AG09319 (cell line): ENCODE measurements at regions not wholly inside any gene's neighbourhood (a gene's known extent, or its start where the extent isn't known, plus 50 kb on each side); places are given as distances from the start of the nearest gene placed in this dataset.
"Not testable (repeated sequence)": the region's sequence is repeated elsewhere in the genome, so short reads cannot be mapped to it uniquely, and the experiment has no call there.

ENCODE experiments used
- DNase-seq: peaks from one replicate; pipeline ENCODE4 v3.0.0-alpha.2; 2010; ENCODE audit warnings: low read depth; ENCODE audit errors: extremely low read depth
- TF ChIP-seq, protein P1 (sequence below): IDR thresholded peaks from 2 replicates; pipeline ENCODE4 v1.5.1; 2011; ENCODE audit warnings: low read depth, mild to moderate bottlenecking, inconsistent platforms, low read length, moderate library complexity

DNA sequence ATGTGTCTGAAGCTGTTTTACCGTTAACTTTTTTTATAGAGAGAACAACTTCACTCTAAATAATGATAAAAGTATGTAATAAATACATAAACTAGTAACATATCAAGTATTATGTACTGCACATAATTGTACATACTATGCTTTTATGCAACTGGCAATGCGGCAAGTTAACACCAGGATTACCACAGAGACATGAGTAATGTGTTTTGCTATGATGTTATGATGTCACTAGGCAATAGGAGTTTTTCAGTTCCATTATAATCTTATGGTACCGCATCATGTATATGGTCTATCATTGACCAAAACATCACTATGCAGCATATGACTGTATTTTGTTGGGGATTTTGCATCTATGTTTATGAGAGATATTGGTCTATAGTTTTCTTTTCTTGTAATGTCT, 326.4 kb upstream of the TARS1 start:
- no peak for DNase-seq
- TF ChIP-seq, protein P1, sequence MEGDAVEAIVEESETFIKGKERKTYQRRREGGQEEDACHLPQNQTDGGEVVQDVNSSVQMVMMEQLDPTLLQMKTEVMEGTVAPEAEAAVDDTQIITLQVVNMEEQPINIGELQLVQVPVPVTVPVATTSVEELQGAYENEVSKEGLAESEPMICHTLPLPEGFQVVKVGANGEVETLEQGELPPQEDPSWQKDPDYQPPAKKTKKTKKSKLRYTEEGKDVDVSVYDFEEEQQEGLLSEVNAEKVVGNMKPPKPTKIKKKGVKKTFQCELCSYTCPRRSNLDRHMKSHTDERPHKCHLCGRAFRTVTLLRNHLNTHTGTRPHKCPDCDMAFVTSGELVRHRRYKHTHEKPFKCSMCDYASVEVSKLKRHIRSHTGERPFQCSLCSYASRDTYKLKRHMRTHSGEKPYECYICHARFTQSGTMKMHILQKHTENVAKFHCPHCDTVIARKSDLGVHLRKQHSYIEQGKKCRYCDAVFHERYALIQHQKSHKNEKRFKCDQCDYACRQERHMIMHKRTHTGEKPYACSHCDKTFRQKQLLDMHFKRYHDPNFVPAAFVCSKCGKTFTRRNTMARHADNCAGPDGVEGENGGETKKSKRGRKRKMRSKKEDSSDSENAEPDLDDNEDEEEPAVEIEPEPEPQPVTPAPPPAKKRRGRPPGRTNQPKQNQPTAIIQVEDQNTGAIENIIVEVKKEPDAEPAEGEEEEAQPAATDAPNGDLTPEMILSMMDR: no peak

GRCh38 chr5:33115467-33115866, 325.3 kb upstream of the TARS1 start:
- TF ChIP-seq, protein P1: no peak
- no peak for DNase-seq

DNA sequence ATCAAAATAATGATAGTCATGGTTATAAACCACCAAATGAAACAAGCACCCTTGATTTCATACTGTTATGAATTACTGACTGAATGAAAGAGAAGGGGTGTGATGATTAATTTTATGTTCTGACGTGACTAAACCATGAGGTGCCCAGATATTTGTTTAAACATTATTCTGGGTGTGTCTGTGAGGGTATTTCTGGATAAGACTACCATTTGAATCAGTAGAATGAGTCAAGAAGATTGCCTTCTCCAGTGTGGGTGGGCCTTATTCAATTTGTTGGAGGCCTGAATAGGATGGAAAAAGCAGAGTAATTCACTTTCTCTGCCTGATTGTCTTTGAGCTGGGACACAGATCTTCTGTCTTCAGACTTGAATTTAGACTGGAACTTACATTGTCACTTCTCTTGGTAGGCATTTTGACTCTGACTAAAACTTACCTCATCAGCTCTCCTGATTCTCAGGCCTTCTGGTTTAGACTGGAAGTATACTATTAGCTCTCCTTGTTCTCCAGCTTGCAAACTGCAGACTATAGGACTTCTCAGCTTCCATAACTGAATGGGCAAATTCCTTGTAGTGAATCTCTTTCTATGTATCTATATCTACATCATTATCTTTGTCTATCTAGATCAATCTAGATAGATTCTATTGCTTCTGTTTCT, 321.9 kb upstream of the TARS1 start:
- TF ChIP-seq, protein P1: no peak
- no peak for DNase-seq

DNA sequence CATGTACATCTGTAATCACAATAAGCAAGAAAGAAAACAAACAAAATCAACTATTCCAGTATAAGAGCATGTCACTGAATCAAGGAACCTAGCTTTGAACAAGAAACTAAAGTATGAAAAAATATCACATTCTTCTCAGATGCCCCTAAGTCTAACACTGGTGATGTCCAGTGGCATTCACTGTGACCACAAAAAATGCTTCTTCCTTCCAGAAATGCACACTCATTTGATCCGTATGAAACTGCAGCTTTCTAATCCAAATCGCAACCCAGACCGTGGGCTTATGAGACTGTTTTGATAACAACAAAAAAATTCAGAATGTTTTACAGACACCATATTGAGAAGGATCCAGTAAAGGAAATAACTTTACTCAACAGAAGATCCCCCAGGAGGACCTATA, 320.1 kb upstream of the TARS1 start:
- no peak for DNase-seq
- TF ChIP-seq, protein P1: no peak

DNA sequence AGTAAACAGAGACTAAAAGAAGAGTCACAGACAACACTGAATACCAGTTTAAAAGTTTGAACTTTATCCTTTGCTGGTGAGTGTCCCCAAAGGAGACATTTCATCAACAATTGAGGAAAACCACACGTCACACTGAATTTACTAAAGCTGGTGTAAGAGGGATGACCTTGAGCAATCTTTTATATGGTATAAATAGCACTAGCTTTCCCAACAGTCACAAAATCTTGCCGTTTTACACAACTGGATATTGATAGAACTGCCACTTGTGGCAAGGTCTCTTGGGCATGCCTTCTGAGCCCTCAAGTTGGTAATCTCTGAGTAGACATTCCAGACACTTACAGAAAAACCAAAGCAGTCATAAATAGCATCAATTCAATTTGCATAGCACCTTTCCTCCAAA, 311.5 kb upstream of the TARS1 start:
- no peak for DNase-seq
- TF ChIP-seq, protein P1: no peak

GRCh38 chr5:33136785-33137184, 304.0 kb upstream of the TARS1 start:
- no peak for DNase-seq
- TF ChIP-seq, protein P1: no peak

- not testable (repeated sequence) for DNase-seq
These were observed 302.6 kb upstream of the TARS1 start for GRCh38 chr5:33138145-33138544.
